ENCODE measurements at regions not wholly inside any gene's neighbourhood (a gene's known extent, or its start where the extent isn't known, plus 50 kb on each side); places are given as distances from the start of the nearest gene placed in this dataset.

- Histone ChIP-seq H3K4me1 (ENCODE audit: control insufficient read depth, insufficient read depth, low read length) (no peaks in the 10 kb centered on the region), H3K9ac (ENCODE audit: control insufficient read depth, insufficient read depth, low read length) (no peak overlapping the region), H3K79me2 (ENCODE audit: control insufficient read depth, insufficient read depth, low read length) (no peaks in the 10 kb centered on the region), H3K27ac (ENCODE audit: control insufficient read depth, insufficient read depth) (no peak overlapping the region), H2AFZ (ENCODE audit: control insufficient read depth, low read depth, low read length) (no peak overlapping the region), H3K4me3 (no peak overlapping the region), H3K36me3 (ENCODE audit: control insufficient read depth in 2 of 2, insufficient read depth in 2 of 2, low read length in 1 of 2) (no peaks in the 10 kb centered on the region), H3K4me2 (ENCODE audit: control insufficient read depth, insufficient read depth) (no peak overlapping the region), H4K20me1 (ENCODE audit: control insufficient read depth, insufficient read depth) (no peaks in the 10 kb centered on the region), H3K9me3 (replicated peaks; ENCODE audit: control insufficient read depth, insufficient read depth, low read length) (no peaks in the 10 kb centered on the region), H3K27me3 (replicated peaks in 1 of 2; ENCODE audit: control insufficient read depth in 2 of 2, insufficient read depth in 2 of 2, low read length in 1 of 2) (no peaks in the 10 kb centered on the region)
- BruUV-seq (replicated peaks) = no TSS peak
- TF ChIP-seq NFYB (IDR thresholded peaks at IDR 0.05; ENCODE audit: insufficient read depth, low read depth, low read length) (no peak), SREBF2 (IDR thresholded peaks at IDR 0.05; ENCODE audit: low read length) (no peak), RELB (IDR thresholded peaks at IDR 0.05; ENCODE audit: low read depth) (no peak), POLR2A (IDR thresholded peaks at IDR 0.05; ENCODE audit: low read depth, low read length) (no peak), JUND (IDR thresholded peaks at IDR 0.05; ENCODE audit: low read depth, low read length) (no peak), IKZF1 (conservative IDR thresholded peaks at IDR 0.05) (no peak), CHD4 (IDR thresholded peaks at IDR 0.05) (no peak), SIN3A (IDR thresholded peaks at IDR 0.05; ENCODE audit: low read depth, low read length) (no peak), POU2F2 (IDR thresholded peaks at IDR 0.05; ENCODE audit: borderline replicate concordance, low read depth, low read length) (no peak), SMC3 (IDR thresholded peaks at IDR 0.05; ENCODE audit: borderline replicate concordance, low read length) (no peak), SRF (IDR thresholded peaks at IDR 0.05; ENCODE audit: low read depth in 2 of 2, low read length in 2 of 2) (no peak)
- SMC1A ChIA-PET (ENCODE audit: uncharacterized antibody, unreplicated experiment) = no interaction called here
- POLR2A ChIA-PET = no interaction called here
- CTCF ChIA-PET = no interaction called here
- intact Hi-C loops (cut with micrococcal nuclease; ENCODE audit: unreplicated experiment) (no loop called here), in situ Hi-C loops (cut with MboI) (no loop called here)
- ATAC-seq (no peak), FAIRE-seq (no peak), DNase-seq (ENCODE audit: low read depth, low spot score) (no peak)
- WGBS (ENCODE audit: insufficient coverage, insufficient replicate concordance, low lambda C conversion rate, missing lambda C conversion rate) = 49% methylated on average over 16 of the region's 16 CpGs
- RAD21 ChIA-PET (ENCODE audit: unreplicated experiment) = no interaction called here
These were observed 245.2 kb upstream of the FSTL5 start for GRCh38 chr4:162409048-162409447.

All from GM12878 (cell line).